K562 (cell line): ENCODE measurements at regions not wholly inside any gene's neighbourhood (a gene's known extent, or its start where the extent isn't known, plus 50 kb on each side); places are given as distances from the start of the nearest gene placed in this dataset.
A peak's percentile ranks its signal among the peaks of the same experiment; 100 is the strongest.

Experiments
- BACH1 ChIP-seq: fragments of 200-800 bp; sonication (Bioruptor generic); IDR thresholded peaks from 2 replicates; pipeline ENCODE4 v1.6.1; 2016; ENCODE audit warnings: missing genetic modification characterization, missing compliant biosample characterization
- BHLHE40 ChIP-seq: IDR thresholded peaks from 2 replicates; pipeline ENCODE4 v1.6.1; 2011; ENCODE audit warnings: low read length, improper control_type of control experiment
- DMBX1 ChIP-seq: fragments of 250-450 bp; sonication (Bioruptor Pico); IDR thresholded peaks from 2 replicates; pipeline ENCODE4 v1.8.0; 2022; ENCODE audit warnings: inconsistent platforms, mild to moderate bottlenecking, moderate library complexity, borderline replicate concordance
- GATAD2A ChIP-seq: fragments of 450-650 bp; IDR thresholded peaks from 2 replicates; pipeline ENCODE4 v1.6.1; 2017
- MAFF ChIP-seq: IDR thresholded peaks from 2 replicates; pipeline ENCODE4 v1.6.1; 2012; ENCODE audit warnings: low read length, improper control_type of control experiment
- PCBP2 ChIP-seq: fragments of 200-400 bp; formaldehyde crosslinking; IDR thresholded peaks from 2 replicates; pipeline ENCODE4 v1.6.1; 2018; ENCODE audit warnings: low read length, low read depth, mild to moderate bottlenecking, moderate library complexity; ENCODE audit not compliant: poor library complexity, severe bottlenecking
- PHB2 ChIP-seq: fragments of 450-650 bp; IDR thresholded peaks from 2 replicates; pipeline ENCODE4 v1.6.1; 2017; ENCODE audit warnings: low read depth
- POLR3G ChIP-seq: IDR thresholded peaks from 2 replicates; pipeline ENCODE4 v1.6.1; 2011; ENCODE audit not compliant: insufficient read length, insufficient replicate concordance; ENCODE audit errors: extremely low read depth
- RUNX1 ChIP-seq: sonication (generic); IDR thresholded peaks from 2 replicates; pipeline ENCODE4 v1.6.1; 2016; ENCODE audit warnings: antibody characterized with exemption, low read depth
- ZBED1 ChIP-seq: IDR thresholded peaks from 2 replicates; pipeline ENCODE4 v1.6.1; 2014
- ZFX ChIP-seq: sonication (generic); formaldehyde crosslinking; IDR thresholded peaks from 2 replicates; pipeline ENCODE4 v1.8.0; 2022; ENCODE audit warnings: mild to moderate bottlenecking, missing genetic modification reagents, moderate library complexity
- ZKSCAN8 ChIP-seq: fragments of 200-800 bp; sonication (Bioruptor generic); IDR thresholded peaks from 2 replicates; pipeline ENCODE4 v1.6.1; 2016; ENCODE audit warnings: missing genetic modification characterization, missing compliant biosample characterization
- ZNF140 ChIP-seq: fragments of 250-450 bp; sonication (Bioruptor Pico); IDR thresholded peaks from 2 replicates; pipeline ENCODE4 v1.8.0; 2021; ENCODE audit warnings: moderate library complexity, mild to moderate bottlenecking, inconsistent platforms
- ZNF23 ChIP-seq: fragments of 250-450 bp; sonication (Bioruptor Pico); IDR thresholded peaks from 2 replicates; pipeline ENCODE4 v1.4.0; 2020; ENCODE audit warnings: mild to moderate bottlenecking
- ZNF316 ChIP-seq: fragments of 450-650 bp; IDR thresholded peaks from 2 replicates; pipeline ENCODE4 v1.6.1; 2016
- TF ChIP-seq, protein P1 (sequence below): fragments of 450-650 bp; conservative IDR thresholded peaks from 2 replicates; pipeline ENCODE4 v1.6.1; 2016; ENCODE audit warnings: missing genetic modification characterization, low read depth, mild to moderate bottlenecking, missing compliant biosample characterization, moderate library complexity
- TF ChIP-seq, protein P2 (sequence below): sonication (generic); formaldehyde crosslinking; IDR thresholded peaks from 2 replicates; pipeline ENCODE4 v1.4.0; 2020; ENCODE audit warnings: mild to moderate bottlenecking, missing genetic modification reagents
- TF ChIP-seq, protein P3 (sequence below): fragments of 450-650 bp; formaldehyde crosslinking; IDR thresholded peaks from 2 replicates; pipeline ENCODE4 v1.4.0; 2020; ENCODE audit warnings: mild to moderate bottlenecking, mixed read lengths
- TF ChIP-seq, protein P4 (sequence below): fragments of 250-450 bp; sonication (Bioruptor Pico); IDR thresholded peaks from 2 replicates; pipeline ENCODE4 v1.8.0; 2022; ENCODE audit warnings: inconsistent platforms
- TF ChIP-seq, protein P5 (sequence below): fragments of 450-650 bp; IDR thresholded peaks from 2 replicates; pipeline ENCODE4 v1.6.1; 2016; ENCODE audit warnings: missing biosample characterization, missing genetic modification characterization
- TF ChIP-seq, protein P6 (sequence below), 2 experiments: fragments of 250-450 bp in 1 of 2; fragments of 450-650 bp in 1 of 2; sonication (Bioruptor Pico) in 1 of 2; IDR thresholded peaks; 2 replicates each; pipeline versions ENCODE4 v1.6.1 to v1.8.0; 2016 to 2021; ENCODE audit warnings: mild to moderate bottlenecking in 2 of 2, moderate library complexity in 2 of 2, missing compliant biosample characterization in 1 of 2, missing genetic modification characterization in 1 of 2

DNA sequence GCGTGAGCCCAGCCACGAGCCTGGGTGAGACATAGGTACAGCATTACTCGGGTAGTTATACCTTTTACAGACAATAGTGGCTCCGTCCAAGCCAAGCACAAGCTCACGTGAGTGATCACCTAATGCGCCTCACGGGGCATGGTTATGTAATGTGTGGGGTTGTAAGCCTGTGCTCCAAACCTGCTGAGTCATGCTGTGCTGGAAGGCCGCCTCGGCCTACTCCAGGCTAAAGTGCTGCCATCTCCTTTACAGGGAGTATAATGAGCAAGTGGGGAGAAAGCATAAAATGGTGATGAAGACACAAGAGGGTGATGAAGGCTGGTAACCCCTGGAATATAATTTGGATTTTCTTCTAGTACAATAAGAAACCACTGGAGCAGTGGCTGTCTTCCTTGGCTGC is 175.8 kb upstream of the STT3B start (continued):
- TF ChIP-seq, protein P1, sequence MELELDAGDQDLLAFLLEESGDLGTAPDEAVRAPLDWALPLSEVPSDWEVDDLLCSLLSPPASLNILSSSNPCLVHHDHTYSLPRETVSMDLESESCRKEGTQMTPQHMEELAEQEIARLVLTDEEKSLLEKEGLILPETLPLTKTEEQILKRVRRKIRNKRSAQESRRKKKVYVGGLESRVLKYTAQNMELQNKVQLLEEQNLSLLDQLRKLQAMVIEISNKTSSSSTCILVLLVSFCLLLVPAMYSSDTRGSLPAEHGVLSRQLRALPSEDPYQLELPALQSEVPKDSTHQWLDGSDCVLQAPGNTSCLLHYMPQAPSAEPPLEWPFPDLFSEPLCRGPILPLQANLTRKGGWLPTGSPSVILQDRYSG (tag): peak; percentile 89
- TF ChIP-seq MAFF: peak; percentile 98
- TF ChIP-seq ZBED1: no peak
- TF ChIP-seq ZNF140: no peak
- TF ChIP-seq, protein P2, sequence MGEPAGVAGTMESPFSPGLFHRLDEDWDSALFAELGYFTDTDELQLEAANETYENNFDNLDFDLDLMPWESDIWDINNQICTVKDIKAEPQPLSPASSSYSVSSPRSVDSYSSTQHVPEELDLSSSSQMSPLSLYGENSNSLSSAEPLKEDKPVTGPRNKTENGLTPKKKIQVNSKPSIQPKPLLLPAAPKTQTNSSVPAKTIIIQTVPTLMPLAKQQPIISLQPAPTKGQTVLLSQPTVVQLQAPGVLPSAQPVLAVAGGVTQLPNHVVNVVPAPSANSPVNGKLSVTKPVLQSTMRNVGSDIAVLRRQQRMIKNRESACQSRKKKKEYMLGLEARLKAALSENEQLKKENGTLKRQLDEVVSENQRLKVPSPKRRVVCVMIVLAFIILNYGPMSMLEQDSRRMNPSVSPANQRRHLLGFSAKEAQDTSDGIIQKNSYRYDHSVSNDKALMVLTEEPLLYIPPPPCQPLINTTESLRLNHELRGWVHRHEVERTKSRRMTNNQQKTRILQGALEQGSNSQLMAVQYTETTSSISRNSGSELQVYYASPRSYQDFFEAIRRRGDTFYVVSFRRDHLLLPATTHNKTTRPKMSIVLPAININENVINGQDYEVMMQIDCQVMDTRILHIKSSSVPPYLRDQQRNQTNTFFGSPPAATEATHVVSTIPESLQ (CRISPR knock-in tag): no peak
- TF ChIP-seq, protein P3, sequence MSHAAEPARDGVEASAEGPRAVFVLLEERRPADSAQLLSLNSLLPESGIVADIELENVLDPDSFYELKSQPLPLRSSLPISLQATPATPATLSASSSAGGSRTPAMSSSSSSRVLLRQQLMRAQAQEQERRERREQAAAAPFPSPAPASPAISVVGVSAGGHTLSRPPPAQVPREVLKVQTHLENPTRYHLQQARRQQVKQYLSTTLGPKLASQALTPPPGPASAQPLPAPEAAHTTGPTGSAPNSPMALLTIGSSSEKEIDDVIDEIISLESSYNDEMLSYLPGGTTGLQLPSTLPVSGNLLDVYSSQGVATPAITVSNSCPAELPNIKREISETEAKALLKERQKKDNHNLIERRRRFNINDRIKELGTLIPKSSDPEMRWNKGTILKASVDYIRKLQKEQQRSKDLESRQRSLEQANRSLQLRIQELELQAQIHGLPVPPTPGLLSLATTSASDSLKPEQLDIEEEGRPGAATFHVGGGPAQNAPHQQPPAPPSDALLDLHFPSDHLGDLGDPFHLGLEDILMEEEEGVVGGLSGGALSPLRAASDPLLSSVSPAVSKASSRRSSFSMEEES (CRISPR knock-in tag): peak; percentile 30; the same call in 1 of the 2 replicates
- peak; percentile 99 for TF ChIP-seq ZNF316
- no peak for TF ChIP-seq ZKSCAN8
- peak; percentile 87 for TF ChIP-seq ZFX (CRISPR knock-in tag)
- TF ChIP-seq PHB2: no peak
- no peak for TF ChIP-seq PCBP2
- TF ChIP-seq, protein P4, sequence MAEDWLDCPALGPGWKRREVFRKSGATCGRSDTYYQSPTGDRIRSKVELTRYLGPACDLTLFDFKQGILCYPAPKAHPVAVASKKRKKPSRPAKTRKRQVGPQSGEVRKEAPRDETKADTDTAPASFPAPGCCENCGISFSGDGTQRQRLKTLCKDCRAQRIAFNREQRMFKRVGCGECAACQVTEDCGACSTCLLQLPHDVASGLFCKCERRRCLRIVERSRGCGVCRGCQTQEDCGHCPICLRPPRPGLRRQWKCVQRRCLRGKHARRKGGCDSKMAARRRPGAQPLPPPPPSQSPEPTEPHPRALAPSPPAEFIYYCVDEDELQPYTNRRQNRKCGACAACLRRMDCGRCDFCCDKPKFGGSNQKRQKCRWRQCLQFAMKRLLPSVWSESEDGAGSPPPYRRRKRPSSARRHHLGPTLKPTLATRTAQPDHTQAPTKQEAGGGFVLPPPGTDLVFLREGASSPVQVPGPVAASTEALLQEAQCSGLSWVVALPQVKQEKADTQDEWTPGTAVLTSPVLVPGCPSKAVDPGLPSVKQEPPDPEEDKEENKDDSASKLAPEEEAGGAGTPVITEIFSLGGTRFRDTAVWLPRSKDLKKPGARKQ (CRISPR knock-in tag): no peak
- peak; percentile 88; the same call in 1 of the 2 replicates for TF ChIP-seq DMBX1 (CRISPR knock-in tag)
- TF ChIP-seq, protein P5, sequence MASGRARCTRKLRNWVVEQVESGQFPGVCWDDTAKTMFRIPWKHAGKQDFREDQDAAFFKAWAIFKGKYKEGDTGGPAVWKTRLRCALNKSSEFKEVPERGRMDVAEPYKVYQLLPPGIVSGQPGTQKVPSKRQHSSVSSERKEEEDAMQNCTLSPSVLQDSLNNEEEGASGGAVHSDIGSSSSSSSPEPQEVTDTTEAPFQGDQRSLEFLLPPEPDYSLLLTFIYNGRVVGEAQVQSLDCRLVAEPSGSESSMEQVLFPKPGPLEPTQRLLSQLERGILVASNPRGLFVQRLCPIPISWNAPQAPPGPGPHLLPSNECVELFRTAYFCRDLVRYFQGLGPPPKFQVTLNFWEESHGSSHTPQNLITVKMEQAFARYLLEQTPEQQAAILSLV (tag): peak; percentile 51; the same call in 1 of the 2 replicates
- TF ChIP-seq RUNX1: no peak
- peak; percentile 85; the same call in 1 of the 2 replicates for TF ChIP-seq GATAD2A
- no peak for TF ChIP-seq POLR3G
- no peak for TF ChIP-seq ZNF23 (CRISPR knock-in tag)
- TF ChIP-seq, protein P6, sequence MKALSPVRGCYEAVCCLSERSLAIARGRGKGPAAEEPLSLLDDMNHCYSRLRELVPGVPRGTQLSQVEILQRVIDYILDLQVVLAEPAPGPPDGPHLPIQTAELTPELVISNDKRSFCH (CRISPR knock-in tag; IDR thresholded peaks at IDR 0.05): no peak
- TF ChIP-seq, protein P6 (tag; IDR thresholded peaks at IDR 0.05): no peak
- TF ChIP-seq BACH1: peak; percentile 99
- TF ChIP-seq BHLHE40: peak; percentile 97
